Mucosa of gallbladder (tissue), 1 donor: ENCODE measurements at regions not wholly inside any gene's neighbourhood (a gene's known extent, or its start where the extent isn't known, plus 50 kb on each side); places are given as distances from the start of the nearest gene placed in this dataset.

ENCODE experiments used
- DNase-seq: peaks from one replicate; pipeline ENCODE4 v3.0.0-alpha.2; 2020; ENCODE audit warnings: low spot score
- donor health status: DM: no; HTN: no; CAD: no.

GRCh38 chr16:5444189-5444588, 346.6 kb upstream of the EEF2KMT start:
- DNase-seq, result no peak

- no peak for DNase-seq
Measured at GRCh38 chr16:5442986-5443385, 345.4 kb upstream of the EEF2KMT start.

GRCh38 chr16:5442054-5442453, 344.5 kb upstream of the EEF2KMT start:
- no peak for DNase-seq

GRCh38 chr16:5438591-5438990, 341.0 kb upstream of the EEF2KMT start:
- DNase-seq, result no peak

- no peak for DNase-seq
Measured at GRCh38 chr16:5433587-5433986, 336.0 kb upstream of the EEF2KMT start.

GRCh38 chr16:5432166-5432565, 334.6 kb upstream of the EEF2KMT start:
- DNase-seq, result no peak

GRCh38 chr16:5430598-5430997, 333.0 kb upstream of the EEF2KMT start:
- DNase-seq, result no peak

GRCh38 chr16:5428932-5429331, 331.3 kb upstream of the EEF2KMT start:
- DNase-seq, result no peak

- DNase-seq, result no peak
Measured at GRCh38 chr16:5427571-5427970, 330.0 kb upstream of the EEF2KMT start.

- no peak for DNase-seq
Measured at GRCh38 chr16:5422643-5423496, 325.3 kb upstream of the EEF2KMT start.

GRCh38 chr16:5422047-5422446, 324.5 kb upstream of the EEF2KMT start:
- no peak for DNase-seq

- DNase-seq, result no peak
Measured at GRCh38 chr16:5416013-5416412, 318.4 kb upstream of the EEF2KMT start.

GRCh38 chr16:5415123-5415522, 317.5 kb upstream of the EEF2KMT start:
- no peak for DNase-seq

- DNase-seq, result no peak
Measured at GRCh38 chr16:5412731-5413130, 315.1 kb upstream of the EEF2KMT start.

GRCh38 chr16:5398203-5398602, 300.6 kb upstream of the EEF2KMT start:
- no peak for DNase-seq

GRCh38 chr16:5396880-5397279, 299.3 kb upstream of the EEF2KMT start:
- DNase-seq, result no peak

GRCh38 chr16:5393070-5393469, 295.5 kb upstream of the EEF2KMT start:
- no peak for DNase-seq

- DNase-seq, result no peak
Measured at GRCh38 chr16:5386989-5387388, 289.4 kb upstream of the EEF2KMT start.

- DNase-seq, result no peak
Measured at GRCh38 chr16:5385811-5386210, 288.2 kb upstream of the EEF2KMT start.

GRCh38 chr16:5385115-5385514, 287.5 kb upstream of the EEF2KMT start:
- no peak for DNase-seq

- no peak for DNase-seq
Measured at GRCh38 chr16:5383737-5384136, 286.1 kb upstream of the EEF2KMT start.

GRCh38 chr16:5382484-5382883, 284.9 kb upstream of the EEF2KMT start:
- no peak for DNase-seq

GRCh38 chr16:5381481-5381880, 283.9 kb upstream of the EEF2KMT start:
- DNase-seq, result no peak

GRCh38 chr16:5379954-5380353, 282.4 kb upstream of the EEF2KMT start:
- no peak for DNase-seq
